Stomach (tissue), 4 donors: ENCODE measurements at regions not wholly inside any gene's neighbourhood (a gene's known extent, or its start where the extent isn't known, plus 50 kb on each side); places are given as distances from the start of the nearest gene placed in this dataset.

ENCODE experiments used
- EP300 ChIP-seq: sonication (generic); formaldehyde crosslinking; IDR thresholded peaks from one replicate; pipeline ENCODE4 v1.6.1; 2017; ENCODE audit warnings: antibody characterized with exemption
- POLR2A ChIP-seq, 4 donors: fragments of 450-650 bp; IDR thresholded peaks; one replicate each; pipeline ENCODE4 v1.6.1; 2016; ENCODE audit warnings: antibody characterized with exemption in 4 of 4, control low read depth in 2 of 4, mild to moderate bottlenecking in 1 of 4, moderate library complexity in 1 of 4
- TF ChIP-seq, protein P1 (sequence below), 7 experiments: fragments of 450-650 bp in 4 of 7; fragments of 200-600 bp in 3 of 7; sonication (generic) in 3 of 7; IDR thresholded peaks; one replicate each; pipeline ENCODE4 v1.5.1; 2016 to 2019; ENCODE audit warnings: antibody characterized with exemption in 7 of 7, control low read depth in 2 of 7, mild to moderate bottlenecking in 1 of 7

DNA sequence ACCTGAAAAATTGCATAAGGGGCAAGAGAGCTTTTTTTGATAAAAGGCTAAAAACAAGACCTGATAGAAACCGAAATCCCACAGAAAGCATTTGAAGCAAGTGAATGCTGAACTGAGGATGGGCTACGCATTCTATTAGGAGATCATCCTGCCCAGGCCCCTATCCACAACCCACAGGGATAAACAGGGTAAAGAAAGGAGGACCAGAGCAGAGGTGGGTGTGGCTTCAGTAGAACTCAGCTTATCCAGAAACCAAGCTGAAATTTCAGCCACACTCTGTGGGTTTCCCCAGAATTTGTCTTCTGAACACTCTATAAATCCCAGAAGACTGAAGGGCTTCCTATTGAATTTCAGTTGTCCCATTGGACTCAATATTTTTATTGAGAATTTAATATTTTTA lies 195.1 kb downstream of the ETS1 start:
- TF ChIP-seq EP300 (no peak), POLR2A (IDR thresholded peaks at IDR 0.05) (no peak)
- TF ChIP-seq, protein P1, sequence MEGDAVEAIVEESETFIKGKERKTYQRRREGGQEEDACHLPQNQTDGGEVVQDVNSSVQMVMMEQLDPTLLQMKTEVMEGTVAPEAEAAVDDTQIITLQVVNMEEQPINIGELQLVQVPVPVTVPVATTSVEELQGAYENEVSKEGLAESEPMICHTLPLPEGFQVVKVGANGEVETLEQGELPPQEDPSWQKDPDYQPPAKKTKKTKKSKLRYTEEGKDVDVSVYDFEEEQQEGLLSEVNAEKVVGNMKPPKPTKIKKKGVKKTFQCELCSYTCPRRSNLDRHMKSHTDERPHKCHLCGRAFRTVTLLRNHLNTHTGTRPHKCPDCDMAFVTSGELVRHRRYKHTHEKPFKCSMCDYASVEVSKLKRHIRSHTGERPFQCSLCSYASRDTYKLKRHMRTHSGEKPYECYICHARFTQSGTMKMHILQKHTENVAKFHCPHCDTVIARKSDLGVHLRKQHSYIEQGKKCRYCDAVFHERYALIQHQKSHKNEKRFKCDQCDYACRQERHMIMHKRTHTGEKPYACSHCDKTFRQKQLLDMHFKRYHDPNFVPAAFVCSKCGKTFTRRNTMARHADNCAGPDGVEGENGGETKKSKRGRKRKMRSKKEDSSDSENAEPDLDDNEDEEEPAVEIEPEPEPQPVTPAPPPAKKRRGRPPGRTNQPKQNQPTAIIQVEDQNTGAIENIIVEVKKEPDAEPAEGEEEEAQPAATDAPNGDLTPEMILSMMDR (IDR thresholded peaks at IDR 0.05): no peak
